GM21526 (cell line): ENCODE measurements at regions not wholly inside any gene's neighbourhood (a gene's known extent, or its start where the extent isn't known, plus 50 kb on each side); places are given as distances from the start of the nearest gene placed in this dataset.

Experiments
- ATAC-seq: cut with Tn5 transposase; IDR thresholded peaks from one replicate; pipeline ENCODE4 v1.9.1; 2021; ENCODE audit warnings: moderate library complexity; ENCODE audit not compliant: unreplicated experiment, low FRiP score

DNA sequence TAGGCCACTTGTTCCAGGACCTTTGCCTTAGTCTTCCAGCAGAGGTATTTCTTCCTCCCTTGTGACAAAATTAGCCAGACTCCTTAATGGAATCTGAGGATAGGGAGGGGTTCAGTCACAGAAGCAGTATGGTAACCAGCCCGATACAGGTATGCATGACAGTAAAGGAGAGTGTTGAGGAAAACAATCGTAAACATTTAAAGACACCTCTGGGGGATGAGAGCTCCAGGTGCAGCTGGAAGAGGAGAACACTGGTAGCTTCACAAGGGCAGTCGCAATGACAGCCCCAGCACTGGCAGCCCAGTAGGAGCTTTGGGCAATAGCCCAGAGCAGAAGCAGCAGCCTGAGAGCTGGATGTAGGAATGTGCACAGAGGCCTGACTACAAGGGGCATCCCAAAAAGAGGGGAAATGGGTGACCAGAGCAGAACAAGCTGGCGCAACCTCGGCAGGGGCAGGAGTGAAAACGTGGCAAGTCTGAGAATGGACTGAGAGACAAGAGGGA, 344.9 kb upstream of the JAG1 start:
- ATAC-seq = no peak

DNA sequence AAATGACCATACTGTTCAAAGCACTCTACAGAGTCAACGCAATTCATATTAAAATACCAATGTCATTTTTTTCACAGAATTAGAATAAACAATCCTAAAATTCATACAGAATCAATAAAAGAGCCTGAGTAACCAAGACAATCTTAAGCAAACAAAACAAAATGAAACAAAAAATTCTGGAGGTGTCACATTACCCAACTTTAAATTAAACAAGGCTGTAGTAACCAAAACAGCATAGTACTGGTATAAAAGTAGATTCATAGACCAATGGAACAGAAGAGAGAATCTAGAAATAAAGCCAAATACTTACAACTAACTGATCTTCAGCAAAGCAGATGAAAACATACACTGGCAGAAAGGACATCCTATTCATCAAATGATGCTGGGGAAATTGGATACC, 346.9 kb upstream of the JAG1 start:
- ATAC-seq = no peak

DNA sequence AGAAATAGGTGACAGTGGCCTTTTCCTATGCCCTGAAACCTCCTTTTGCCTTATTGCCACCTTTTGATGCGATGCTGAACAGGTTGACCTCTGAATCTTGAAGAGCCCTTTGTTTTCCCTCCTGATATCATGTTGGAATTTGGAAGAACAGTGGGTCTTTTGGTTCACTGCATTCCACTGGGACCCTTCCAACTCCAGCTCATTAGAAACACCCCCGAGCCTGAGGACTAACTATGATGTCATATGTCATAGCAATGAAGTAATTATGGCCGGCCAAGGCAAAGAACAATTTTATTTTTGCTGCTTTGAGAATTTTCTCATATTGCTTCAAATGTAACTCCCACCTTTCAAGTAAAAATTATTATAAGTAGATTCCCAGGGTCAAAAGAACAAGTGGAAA, 353.4 kb upstream of the JAG1 start:
- ATAC-seq = no peak

DNA sequence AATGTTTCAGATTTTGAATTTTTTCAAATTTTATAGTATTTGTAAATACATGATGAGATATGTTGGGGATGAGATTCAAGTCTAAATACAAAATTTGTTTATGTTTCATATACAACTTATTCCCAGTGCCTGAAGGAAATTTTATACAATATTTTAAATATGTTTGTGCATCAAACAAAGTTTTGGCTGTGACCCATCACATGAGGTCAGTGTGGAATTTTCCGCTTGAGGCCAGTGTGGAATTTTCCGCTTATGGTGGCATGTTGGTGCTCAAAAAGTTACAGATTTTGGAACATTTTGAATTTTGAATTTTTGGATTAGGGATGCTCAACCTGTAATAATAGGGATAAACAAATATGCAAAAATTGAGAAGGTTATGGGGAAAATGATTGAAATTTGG, 356.6 kb upstream of the JAG1 start:
- ATAC-seq = no peak

DNA sequence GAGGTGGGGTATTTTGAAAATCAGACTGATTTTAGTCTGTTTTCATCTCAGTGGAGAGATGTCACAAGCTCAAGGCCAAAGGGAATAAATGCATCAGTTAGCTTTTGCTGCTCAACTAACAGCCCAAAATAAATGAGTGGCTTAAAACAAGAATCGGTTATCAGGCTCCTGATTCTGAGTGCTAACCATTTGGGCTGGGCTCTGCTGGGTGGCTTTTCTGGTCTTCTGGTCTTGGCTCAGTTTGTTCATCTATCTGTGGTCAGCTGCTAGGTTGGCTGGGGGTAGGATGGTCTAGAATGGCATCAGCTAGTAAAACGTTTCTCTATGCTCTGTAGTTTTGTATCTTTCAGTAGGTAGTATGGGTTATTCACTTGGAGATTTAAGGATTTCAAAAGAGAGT, 357.5 kb upstream of the JAG1 start:
- no peak for ATAC-seq

DNA sequence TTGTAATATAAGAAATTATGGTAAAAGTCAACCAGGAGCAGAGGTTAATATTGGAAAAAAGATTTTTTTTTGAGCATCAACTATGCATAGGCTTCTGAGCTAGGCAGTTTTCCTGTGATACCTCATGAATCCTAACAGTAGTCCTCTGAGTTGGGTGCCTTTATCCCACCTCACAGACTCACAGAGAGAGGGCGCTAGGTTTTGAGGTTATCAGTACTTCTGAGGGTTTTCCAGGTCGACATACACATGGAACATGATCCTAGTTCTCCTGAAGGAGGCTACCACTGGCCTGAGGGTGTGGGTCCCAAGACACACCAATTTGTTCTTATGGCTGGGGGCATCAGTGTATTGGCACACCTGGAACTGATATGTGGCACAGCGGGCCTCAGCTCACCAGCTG, 358.8 kb upstream of the JAG1 start:
- ATAC-seq = no peak

DNA sequence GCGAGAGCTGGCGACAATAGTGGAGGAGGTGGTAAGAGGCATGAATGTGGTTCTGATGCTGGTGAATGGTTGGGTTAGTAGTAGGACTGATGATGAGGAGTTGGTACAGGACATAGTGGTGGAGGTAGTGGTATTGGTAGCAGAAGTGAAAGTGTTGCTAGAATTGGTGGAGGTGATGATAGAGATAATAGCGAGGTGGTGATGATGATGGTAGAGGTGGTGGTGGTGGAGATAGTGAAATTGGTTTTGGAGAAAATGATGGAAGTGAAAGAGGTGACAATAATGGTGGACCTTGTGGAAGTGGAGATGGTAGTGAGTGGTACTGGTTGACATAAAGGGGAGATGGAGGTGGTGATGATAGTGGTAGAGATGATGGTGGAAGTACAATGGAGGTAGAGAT, 360.2 kb upstream of the JAG1 start:
- ATAC-seq = no peak

DNA sequence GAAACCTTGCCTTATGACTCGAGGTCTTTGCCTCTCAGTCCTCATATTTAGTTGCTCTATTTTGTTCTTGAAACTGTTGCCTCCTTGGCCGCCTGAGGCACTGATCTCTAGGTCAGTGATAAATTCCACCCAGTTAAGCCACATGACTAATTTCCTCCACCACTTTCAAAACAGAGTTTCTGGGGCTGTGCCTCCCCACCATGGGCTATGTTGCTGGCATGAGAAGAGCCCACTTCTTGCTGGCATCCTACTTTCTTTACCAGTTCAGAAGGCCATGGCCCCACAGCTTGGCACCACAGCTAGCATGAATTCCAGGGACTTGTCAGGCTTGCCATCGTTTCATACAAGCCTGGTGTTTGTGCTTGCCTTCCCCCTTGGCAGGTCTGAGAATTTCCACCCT, 361.4 kb upstream of the JAG1 start:
- no peak for ATAC-seq

DNA sequence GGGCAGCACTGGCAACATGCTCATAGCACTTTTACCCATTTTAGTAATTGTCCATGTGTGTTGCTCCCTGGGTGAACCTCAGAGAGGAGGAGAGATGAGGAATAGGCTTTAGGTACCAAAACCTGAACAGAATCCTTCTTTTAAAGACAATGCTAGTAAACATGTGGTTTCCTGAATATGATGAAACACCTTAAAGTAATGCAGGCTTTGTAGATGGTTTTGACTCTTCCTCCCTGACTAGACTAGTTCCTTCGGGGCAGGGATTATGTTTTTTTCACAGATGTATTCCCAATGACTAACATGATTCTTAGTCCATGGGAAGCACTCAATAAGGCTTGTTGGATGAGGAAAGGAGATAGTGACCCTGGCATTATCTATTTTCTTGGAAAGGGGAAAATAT, 367.6 kb upstream of the JAG1 start:
- no peak for ATAC-seq

DNA sequence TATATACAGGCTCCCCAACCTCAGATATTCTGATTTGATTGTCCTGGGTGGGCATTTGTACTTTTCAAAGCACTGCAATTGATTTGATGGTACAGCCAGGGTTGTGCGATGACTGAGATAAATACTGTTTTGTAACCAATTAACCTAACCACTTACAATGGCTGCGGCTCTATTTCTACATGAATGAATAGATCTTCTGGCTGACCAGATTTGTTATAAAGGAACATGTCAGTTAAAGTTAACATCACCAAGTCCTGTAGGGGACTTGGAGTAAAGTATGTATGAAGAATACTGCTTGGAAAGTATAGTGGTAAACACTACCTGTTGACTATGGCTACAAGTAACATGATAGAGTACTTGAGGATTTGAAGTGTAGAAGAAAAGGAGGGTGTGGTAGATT, 369.2 kb upstream of the JAG1 start:
- no peak for ATAC-seq

DNA sequence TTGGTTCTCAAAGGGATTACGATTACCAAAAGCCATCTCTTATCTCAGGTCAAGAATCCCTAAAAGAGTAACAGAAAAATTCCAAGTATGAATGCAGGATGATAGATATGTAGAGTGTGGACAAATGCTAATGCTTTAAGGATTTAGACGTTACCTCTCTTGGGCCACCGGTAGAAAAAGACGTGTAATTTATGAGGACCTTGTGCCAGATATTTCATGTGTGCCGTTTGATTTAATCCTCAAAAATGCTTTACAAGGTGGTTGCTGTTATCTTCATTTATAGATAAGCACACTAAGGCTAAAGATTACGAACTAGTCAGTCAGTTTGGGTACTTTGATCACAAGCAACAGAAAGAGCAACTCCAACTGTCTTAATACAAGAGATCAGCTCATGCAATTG, 370.8 kb upstream of the JAG1 start:
- no peak for ATAC-seq

DNA sequence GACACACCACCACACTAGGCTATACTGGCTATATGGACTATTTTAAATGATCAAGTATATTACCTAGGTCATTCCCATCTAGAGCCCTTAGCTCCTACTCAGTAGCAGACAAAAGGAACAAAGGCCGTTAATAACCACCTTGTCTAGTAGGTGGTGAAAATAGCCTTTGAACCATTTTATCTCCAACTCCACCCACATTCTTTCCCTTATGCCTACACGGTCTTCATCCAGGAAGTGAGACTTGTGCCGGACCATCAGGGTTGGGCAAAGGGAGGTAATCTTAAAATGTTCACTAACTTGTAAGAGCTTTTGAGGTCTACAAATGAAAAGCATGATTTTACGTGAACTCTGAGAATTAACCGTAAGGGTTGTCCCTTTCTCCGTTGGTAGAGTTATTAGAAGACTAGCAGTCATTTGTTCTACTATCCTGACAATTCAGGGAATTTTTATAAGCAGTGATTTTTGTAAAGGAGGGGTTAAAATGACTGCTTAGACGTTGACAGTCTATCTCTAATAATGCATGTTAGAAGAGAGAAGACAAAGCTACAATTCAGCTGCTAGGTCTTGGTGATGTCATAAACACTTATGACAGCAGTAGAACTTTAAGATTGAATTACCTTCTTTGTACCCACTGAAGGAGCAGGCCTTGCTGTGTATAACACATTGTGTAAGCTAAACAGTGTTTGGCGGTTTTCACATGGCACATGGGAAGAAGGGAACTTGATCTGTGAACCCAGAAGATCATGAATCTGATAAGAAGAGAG, 371.8 kb upstream of the JAG1 start:
- no peak for ATAC-seq

DNA sequence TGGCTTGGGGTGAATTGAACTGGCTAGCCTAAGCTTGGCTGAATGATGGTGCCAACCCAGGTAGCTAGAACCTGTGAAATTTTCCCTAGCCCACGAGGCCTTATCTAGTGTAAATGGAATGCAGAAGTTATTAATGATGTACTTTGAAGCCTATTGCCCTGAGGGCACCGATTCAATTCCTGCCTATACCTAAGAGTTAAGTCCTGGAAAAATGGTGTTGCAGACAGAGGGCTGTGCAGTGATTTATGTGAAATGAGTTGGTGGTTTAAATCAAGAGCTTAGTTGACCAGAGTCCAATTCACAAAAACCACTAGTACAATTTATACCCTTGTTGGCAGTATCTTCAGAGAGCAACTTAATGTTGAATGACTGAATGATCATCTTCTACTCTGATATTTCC, 373.8 kb upstream of the JAG1 start:
- no peak for ATAC-seq

DNA sequence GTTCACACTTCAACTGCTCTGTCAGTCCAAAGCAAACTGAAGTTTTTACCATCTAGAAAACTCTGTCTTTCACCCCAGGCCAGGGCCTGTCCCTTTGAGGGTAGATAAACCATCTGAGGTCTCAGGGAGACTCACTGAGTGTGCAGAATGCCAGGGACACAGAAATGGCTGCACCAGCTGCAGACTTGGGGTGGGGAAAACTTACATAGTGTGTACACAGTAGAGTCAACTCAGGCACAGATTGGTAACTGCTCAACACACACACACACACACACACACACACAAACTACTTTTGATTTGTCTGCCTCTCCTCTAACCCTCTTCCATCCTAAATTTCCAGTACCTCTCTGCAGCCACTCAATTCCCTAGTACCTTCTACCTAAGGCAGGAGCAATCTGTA, 374.9 kb upstream of the JAG1 start:
- no peak for ATAC-seq

DNA sequence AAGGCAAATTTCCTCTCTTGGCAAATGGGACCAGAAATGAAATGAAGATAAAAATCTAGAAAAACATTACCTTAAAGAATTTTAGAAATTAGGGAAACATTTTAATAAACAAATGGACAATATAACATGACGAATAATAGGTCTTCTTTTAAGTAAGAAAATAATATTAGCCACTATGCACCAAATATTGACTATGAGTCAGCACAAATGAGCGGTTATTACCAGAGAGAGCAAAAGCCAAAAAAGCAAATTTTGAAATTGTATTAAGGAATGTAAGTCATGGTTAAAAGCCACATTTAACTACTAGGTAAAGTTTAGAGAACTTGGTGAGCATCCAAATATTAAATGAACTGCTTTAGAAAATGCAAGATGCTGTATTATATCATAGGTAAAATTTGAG, 376.6 kb upstream of the JAG1 start:
- no peak for ATAC-seq

DNA sequence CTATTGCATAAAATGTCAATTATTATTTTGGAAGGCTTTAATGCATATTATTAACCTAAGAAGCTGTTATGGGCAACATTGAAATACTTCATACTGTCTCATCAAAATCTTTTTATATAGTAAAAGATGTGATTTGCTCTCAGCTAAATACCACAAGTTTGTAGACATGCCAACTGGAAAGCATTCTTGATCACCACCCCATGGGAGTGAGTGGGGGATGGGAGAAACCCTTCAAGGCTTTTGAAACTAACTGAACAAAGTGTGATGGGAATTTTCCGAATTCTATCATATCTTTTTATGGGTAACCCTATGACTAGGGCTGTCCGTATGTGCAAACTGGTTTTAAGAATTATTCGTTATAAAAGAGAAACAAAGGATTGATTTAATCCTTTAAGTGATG, 377.3 kb upstream of the JAG1 start:
- no peak for ATAC-seq

DNA sequence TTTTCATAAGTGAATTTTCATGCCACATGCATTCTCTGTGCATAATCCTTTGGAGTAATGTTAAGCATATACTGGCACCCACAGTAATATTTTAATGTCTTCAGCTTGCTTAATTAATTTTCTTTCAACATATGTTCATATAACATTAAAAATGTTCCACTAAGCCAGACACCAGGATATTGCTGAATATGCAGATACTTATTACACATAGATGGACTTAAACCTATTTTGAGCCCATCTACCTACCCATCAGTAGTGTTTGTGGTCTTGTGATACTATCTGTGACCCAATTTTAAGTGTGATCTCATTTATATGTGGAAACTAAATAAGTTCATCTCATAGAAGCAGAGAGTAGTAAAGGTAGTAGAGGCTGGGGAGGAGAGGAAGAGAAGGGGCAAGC, 379.5 kb upstream of the JAG1 start:
- ATAC-seq = no peak

DNA sequence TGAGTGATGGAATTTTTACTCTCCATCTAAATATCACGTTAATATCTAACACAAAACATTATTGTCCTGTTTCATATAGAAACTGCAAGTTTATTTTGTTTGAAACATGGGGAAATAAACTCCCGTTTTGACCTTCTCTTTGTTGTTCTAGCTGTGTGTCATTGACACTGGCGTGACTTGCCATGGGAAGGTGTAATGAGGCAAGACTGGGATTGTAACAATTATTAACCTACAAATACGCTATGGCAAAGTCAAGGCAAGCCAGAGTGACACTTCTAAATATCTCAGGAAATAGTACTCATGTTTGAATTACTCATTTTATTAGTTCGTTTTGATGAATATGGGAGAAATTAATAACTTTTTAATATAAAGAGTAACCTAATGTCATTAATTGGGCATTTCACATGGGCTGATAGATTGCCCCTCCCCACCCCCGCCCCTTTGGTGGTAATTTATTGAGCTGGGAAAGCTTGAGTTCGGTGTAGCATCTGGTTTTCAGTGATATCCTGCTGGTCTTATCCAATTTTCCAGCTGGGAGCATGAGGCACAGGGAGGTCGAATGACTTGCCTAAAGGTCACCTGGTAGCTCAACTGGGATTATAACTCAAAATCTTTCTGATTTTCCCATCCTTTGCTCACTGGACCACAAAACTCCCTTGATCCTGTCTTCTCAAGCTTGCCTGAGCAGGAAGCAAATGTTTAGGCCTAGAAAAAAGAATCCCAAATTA, 380.6 kb upstream of the JAG1 start:
- ATAC-seq = no peak

DNA sequence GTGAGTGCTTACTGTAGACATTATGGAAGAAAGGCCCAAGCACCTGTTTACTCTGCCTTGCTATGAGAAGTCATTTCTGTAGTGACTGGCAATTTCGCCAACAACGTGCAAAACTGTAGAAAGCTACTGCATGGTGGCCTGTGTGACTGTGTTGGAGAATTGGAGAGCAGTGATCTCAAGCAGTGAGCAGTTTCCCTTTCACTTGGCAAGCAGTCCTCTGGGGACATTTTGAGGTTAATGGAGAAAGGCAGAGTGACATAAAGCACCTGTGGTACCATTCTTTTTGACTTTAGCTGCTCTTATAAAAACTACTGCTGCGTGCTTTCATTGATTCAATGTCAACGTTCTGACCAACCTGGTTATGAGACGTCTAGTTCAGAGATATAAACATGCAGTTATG, 382.6 kb upstream of the JAG1 start:
- no peak for ATAC-seq

DNA sequence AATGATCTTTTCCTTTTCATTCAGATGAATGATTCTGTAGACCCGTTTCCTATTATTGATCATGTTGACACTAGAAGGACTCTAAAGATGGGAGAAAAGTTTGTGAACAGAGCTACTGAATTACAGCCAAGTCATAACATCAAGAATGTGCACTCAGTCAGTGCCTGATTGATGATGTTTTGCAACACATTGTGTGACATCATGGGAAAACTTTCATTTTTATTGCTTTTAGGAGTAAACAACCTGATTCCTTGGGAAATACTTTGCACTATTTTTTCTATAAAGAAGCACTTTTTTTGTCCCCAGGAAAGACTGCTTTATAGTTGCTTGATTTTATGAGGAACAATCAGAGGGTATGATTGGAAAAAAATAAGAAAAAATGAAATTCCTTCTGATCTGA, 383.8 kb upstream of the JAG1 start:
- no peak for ATAC-seq

DNA sequence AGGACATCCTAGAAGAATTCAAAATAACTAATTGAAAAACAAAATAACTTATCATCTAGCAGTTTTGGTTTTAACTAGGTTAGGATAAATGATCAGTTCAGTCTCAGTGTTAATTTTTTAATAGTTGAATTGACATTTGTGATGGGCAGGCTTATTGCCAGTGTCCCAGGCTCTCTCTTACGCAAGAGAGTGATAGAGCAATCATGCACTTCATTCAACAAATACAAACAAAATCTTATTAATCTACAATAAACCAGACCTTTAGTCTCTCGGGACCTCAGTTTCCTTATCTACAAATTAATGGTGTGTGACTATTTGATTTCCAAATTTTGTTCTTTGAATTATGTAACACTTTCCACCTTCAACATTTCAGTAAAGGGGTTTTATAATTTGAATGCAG, 385.9 kb upstream of the JAG1 start:
- ATAC-seq = no peak
